GM21786 (cell line): ENCODE measurements at regions not wholly inside any gene's neighbourhood (a gene's known extent, or its start where the extent isn't known, plus 50 kb on each side); places are given as distances from the start of the nearest gene placed in this dataset.
"Not testable (repeated sequence)": the region's sequence is repeated elsewhere in the genome, so short reads cannot be mapped to it uniquely, and the experiment has no call there.

Source experiments
- ATAC-seq: cut with Tn5 transposase; IDR thresholded peaks from one replicate; pipeline ENCODE4 v1.9.1; 2021; ENCODE audit not compliant: unreplicated experiment

- ATAC-seq, result no peak
These were observed 252.2 kb downstream of the ERMARD start for GRCh38 chr6:170003451-170004160.

- ATAC-seq, result no peak
These were observed 251.6 kb downstream of the ERMARD start for GRCh38 chr6:170003027-170003426.

DNA sequence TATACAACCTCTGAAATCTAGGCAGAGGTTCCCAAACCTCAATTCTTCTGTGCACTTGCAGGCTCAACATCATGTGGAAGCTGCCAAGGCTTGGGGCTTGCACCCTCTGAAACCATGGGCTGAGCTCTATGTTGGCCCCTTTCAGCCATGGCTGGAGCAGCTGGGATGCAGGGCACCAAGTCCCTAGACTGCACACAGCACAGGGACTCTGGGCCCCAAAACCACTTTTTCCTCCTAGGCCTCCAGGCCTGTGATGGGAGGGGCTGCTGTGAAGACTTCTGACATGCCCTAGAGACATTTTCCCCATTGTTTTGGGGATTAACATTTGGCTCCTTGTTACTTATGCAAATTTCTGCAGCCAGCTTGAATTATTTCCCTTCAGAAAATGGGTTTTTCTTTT is 250.4 kb downstream of the ERMARD start:
- not testable (repeated sequence) for ATAC-seq

DNA sequence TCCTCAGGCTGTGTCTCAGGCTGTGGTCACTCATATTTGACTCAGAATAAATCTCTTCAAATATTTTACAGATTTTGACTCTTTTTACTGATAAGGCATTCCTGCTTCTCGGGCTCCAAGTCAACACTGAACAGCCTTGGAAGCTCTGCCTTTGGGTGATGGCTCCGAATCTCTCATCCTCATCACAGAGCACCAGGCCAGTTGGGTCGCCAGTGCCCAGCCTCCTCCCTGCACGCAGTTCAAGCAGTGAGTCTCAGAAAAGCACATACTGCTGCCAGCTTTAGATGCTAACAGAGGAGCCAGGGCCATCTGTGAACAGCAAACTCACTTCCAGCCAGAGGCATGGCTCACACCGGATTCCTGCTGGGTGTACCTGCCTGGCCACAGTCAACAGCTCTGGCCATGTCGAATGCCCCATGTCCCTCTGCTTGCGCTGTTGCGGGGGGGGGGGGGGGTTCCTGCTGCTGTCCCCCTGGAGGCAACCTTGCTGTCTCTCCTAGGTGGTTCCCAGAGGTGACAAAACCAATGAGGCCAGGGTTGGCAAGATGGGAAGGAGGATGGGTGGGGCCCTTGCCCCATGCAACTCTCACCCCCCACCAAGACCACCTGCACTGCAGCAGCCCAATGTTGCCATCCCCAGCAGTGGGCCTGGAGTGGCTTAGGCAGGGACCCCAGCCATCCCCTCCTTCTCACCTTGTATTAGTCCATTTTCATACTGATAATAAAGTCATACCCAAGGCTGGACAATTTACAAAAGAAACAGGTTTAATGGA is 248.8 kb downstream of the ERMARD start:
- ATAC-seq, result no peak

DNA sequence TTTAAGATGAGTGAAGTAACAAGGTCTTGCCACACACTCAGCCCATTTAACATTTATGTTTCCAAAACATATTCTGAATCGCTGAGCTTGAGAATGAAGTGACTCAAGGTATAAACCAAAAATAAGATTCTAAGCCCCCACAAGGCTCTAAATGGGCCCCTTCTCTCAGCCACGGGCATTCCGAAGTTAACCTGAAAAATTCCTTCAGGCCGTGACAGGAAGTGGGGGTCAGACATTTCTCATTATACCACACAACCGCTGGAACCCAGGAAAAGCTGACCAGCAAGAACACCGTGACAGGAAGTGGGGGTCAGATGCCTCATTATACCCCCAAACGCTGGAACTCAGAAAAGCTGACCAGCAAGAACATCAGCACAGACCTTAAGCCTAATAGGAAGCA is 247.9 kb downstream of the ERMARD start:
- no peak for ATAC-seq

DNA sequence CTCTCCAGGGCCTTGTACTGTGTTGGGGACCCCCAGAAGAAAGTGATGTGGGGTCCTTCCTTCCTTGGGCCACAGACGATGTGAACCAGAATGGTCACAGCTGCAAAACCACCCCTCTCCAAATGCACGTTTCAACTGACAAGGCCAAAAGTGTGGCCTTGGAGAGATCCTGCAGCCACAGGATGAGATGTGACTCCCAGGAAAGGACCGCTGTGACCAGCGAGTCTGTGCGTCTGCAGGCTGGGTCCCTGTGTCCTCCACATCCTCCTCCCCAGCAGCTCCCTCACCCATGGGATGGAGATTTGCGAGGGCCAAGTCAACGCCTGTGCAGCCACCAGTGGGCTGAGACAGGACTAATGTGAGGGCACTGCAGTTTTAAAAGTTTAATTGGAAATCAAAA is 247.0 kb downstream of the ERMARD start:
- no peak for ATAC-seq

DNA sequence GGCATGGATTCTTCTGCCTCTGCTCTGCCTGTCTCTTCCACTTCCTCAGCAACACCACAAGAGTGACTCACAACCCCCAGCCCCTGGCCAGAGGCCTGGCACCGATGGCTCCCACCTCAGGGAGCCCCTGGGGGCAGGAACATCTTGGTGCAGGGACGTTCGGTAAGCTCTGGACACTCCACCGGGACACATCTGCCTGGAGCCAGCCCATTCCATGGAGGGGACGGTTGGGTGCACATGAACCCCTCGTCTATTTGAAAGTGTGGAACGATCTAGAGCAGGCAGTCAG is 246.5 kb downstream of the ERMARD start:
- ATAC-seq, result no peak

GRCh38 chr6:169997187-169997929 is 245.9 kb downstream of the ERMARD start:
- ATAC-seq, result no peak

DNA sequence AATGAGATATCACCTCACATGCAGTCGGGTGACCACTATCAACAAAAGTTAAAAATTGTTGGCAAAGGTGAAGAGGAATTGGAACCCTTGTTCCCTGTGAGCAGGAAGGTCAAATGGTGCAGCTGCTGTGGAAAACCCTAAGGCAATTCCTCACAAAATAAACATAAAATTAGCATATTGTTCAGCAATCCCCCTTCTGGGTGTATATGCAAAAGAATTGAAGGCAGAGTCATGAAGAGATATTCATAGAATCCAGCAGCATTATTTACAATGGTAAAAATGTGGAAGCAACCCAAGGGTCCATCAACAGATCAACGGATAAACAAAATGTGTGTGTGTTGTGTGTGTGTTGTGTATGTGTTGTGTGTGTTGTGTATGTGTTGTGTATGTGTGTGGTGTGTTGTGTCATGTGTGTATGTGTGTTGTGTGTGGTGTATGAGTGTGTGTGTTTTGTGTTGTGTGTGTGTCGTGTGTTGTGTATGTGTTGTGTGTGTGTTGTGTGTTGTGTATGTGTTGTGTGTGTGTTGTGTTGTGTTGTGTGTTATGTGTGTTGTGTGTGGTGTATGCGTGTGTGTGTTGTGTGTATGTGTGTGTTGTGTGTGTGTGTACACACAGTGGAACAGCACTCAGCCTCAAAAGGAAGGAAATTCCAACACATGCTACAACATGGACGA is 245.1 kb downstream of the ERMARD start:
- no peak for ATAC-seq

DNA sequence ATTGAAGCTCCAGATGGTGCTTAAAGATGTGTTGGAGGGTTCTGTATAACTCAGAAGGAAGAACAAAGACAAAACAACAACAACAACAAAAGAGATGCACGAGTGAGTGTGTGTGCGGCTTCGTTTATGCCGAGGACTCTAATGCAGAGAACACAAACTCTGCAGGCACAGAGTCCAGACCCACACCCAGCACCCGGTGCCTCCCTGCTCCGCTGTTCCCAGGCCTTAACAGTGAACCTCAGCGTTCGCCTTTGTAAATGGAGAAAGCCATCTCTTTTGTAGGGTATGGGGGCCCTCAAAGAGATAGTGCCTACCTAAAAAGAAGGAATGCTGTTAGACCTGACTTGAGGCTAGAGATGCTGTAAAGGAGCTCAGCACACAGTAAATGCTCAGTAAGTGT is 243.3 kb downstream of the ERMARD start:
- no peak for ATAC-seq

- no peak for ATAC-seq
These were observed 242.5 kb downstream of the ERMARD start for GRCh38 chr6:169993861-169994481.

DNA sequence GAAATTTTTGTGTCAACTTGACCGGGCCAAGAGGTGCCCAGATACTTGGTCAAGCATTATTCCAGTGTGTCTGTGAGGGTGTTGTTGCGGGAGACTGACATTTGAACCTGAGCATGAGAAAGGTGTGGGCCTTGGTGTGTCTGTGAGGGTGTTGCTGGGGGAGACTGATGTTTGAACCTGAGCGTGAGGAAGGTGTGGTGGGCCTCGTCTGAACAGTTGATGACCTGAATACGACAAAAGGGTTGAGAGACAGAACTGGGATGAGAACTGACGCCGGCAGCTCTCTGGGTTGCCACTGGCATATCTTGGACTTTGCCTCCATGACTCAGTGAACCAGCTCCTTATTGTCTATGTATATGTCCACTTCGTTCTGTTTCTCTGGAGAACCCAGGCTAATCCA is 240.5 kb downstream of the ERMARD start:
- ATAC-seq, result no peak

DNA sequence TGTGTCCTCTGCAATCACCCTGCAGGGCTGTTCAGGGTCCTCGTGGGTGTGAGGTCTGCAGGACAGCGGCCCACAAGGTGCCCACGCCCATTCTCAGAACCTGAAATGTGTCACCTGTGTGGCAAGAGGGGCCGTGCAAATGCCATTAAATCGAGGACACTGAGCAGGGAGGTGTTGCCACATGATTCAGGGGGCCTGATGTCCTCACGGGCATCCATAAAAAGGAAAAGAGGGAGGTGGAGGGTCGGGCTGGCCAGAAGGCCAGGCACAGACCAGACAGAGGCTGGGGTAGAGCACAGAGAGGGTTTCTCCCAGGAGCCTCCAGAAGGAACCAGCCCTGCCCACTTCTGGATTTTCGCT is 239.6 kb downstream of the ERMARD start:
- no peak for ATAC-seq

- ATAC-seq, result no peak
These were observed 238.9 kb downstream of the ERMARD start for GRCh38 chr6:169990095-169991030.

DNA sequence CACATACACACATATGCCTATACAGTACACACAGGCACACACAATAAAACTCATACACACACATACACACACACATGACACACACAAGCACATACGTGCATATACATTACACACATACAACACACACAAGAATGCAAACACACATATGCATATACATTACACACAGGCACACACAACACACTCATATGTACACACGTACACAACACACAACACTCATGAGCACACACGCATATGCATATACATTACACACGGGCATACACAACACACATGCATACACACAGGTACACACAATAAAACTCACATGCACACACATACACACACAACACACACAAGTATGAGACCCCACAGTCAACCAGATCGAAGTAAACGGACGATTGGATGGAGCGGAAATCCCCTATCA is 238.2 kb downstream of the ERMARD start:
- no peak for ATAC-seq

DNA sequence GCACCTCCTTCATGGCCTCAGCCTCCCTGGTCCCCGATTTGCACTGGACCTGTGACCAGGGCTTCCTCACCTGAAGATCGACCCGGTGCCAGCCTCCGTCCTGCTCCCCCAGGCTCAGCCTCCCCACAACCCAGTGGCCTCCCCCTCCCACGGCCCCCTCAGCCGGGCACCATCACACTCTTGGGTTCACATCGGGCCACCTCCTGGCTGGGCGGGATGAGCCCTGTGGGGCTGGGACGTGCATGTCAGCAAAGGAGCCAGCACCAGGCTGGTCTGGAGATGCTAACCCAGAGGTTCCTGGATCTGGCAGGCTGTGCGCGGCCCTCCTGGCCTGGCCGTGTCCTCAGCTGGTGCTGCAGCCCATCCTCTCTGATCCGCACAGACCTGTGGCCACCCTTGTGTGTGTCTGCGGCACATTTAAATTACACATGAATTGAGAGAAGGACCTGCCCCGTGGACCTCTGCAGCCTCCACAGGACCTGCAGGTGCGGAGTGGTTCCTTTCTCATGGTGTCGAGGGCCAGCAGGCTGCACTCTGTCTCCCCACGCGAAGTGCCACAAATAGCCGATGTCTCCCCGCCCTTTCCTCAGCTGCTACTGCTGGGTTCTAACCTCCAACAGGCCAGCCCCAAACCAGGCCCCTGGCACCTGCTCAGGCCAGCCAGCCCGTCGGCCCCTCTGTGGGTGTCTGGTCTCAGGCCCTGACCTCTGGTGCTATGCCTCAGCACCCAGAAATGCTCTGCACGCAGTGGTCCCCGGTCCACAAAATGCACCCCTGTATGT is 237.5 kb downstream of the ERMARD start:
- no peak for ATAC-seq

DNA sequence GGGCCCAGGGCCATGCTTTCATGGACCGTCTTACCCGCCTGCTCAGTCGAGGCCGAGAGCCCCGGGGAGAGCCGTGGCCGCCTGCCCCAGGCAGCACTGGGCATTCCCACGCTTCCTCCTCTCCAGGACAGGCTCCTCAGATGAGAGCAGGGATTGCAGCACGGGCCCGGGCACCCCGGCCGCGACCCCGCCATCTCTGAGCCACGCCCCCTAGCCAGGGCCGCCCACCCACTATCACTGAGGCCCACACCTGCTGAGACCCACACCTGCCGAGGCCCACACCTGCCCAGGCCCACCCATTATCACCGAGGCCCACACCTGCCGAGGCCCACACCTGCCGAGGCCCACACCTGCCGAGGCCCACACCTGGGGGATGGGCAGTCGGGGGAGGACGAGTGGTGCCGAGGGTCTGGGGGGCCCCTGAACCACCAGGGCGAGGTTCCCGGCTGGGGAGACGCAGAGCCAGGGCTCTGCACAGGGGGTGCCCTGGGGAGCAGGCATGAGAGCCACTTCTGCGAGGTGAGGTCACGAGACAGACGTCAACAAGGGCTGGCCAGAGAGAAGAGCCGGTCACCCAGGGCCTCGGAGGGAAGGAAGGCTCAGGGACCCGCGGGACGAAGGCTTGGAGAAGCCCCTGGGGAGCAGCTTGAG is 235.6 kb downstream of the ERMARD start:
- ATAC-seq, result no peak

DNA sequence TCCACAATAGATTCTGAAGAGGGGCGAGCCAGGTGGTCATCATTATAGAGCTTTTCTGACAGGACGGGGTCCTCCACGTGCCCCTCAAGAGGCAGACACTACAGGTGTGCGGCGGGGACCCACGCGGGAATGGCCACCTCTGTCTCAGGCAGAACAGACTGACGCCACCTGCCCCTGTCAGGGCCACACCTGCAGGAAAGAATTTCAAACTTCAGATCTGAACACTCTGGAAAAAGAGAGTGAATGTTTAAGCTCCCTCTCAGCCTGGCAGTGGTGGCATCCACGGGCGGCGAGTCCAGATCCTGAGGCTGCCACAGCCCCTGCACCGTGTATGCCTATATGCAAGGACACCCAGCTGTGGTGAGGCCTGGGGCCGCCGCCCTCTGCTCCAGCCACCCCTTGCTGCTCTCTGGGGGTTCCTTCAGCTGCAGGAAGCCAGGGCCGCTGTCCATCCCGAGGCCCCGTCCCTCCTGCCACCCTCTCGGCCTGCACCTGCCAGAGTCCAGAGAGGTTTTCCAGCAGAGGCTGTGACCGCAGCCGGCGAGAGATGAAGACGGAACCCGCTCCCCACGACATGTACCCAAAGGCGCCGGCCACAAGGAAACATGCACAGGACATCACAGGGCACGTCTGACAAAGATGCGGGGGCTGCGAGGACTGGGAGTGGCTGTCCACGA is 234.9 kb downstream of the ERMARD start:
- ATAC-seq, result no peak
